Cerebellar nuclear complex (tissue), 1 donor: ENCODE measurements at regions not wholly inside any gene's neighbourhood (a gene's known extent, or its start where the extent isn't known, plus 50 kb on each side); places are given as distances from the start of the nearest gene placed in this dataset.
"Not testable (repeated sequence)": the region's sequence is repeated elsewhere in the genome, so short reads cannot be mapped to it uniquely, and the experiment has no call there.

Experiments
- DNase-seq, 2 experiments: peaks; one replicate each; lab custom pipeline; 2025; lab: John Stamatoyannopoulos, UW

DNA sequence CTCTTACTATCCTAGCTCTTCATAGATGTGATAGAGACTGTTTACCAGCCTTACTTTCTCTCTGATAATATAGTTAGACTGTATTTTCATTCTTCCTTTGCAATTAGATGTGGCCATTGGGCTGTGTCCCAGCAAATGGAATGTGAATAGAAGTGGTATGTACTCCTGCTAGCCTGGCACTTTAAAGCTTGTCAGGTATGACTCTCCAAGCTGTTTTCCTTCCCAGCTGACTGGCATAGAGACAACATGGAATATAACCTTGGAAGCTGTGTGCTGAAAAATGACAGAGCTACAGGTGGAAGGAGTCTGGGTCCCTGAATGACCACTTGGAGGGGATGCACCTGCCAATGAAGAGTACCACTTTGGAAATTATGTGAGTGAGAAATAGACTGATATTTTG lies 116.2 kb downstream of the DIRAS2 start:
- peak; percentile 51 to 84 for DNase-seq

DNA sequence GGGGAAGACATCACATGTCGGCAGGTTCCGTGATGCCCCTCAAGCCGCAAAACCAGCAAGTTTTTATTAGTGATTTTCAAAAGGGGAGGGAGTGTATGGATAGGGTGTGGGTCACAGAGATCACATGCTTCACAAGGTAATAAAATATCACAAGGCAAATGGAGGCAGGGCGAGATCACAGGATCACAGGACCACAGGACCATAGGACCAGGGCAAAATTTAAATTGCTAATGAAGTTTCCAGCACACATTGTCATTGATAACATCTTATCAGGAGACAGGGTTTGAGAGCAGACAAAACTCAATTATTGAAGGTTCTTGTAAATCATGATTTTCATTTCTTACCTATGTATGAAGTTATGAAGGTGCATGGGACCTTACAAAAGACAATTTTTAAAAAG lies 106.5 kb downstream of the DIRAS2 start:
- DNase-seq, result not testable (repeated sequence)

GRCh38 chr9:90538566-90538965 lies 104.1 kb downstream of the DIRAS2 start:
- no peak for DNase-seq

DNA sequence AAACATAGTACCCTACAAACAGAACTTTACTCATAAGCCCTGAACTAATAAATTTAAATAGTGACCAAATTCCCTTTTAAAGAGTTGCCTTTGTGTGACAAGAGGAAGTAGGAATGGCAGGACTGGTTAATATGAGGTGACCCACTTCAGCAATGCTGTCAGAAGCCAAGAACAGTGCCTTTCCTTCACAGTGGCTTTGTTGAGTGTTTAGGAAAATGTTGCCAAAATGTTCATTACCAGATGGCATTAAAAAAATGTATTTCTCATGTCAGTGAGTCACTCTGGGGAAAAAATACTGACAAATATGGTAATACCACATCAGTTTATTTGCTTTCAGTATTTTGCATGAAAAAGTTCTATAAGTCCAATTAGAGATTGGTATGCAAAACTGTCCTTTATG lies 103.3 kb downstream of the DIRAS2 start:
- DNase-seq, result peak; percentile 87 to 88

- no peak for DNase-seq
Observed at GRCh38 chr9:90540734-90541133, 101.9 kb downstream of the DIRAS2 start.

DNA sequence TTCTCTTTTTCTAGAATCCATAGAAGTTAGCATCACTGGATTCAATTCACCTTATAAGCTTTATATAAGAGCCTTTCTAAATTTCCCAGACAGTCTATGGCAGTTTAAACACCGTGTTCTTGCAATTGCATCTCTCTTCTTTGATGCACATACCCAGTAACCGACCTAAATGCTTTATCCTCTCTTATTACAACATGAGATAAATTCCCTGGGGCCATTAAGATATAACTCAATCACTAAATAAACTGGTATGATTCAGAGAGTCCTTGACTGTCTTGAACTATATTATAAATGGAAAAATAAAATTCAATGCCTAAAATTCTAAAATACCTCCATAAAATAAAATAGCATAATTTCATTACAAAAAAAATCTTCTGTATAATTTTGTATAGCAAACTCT lies 98.1 kb downstream of the DIRAS2 start:
- DNase-seq, result no peak

DNA sequence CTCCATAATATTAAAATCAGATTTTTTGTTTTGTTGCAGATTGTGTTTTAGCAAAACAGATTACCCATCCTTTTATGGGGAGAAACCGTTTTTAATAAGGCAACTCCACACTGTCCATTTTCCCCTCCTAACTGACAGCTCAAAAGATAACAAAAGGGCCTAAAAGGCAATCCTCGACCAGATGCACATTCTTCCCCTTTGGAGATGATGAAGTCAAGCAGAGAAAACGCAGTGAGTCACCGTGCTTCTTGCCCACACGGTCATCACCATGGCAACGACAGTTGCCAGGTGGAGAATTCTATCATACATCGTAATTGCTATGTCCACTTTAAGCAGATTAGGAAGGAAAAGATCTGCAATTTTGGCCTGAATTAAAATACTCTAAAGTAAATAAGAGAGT lies 96.4 kb downstream of the DIRAS2 start:
- DNase-seq, result peak; percentile 84 to 95

DNA sequence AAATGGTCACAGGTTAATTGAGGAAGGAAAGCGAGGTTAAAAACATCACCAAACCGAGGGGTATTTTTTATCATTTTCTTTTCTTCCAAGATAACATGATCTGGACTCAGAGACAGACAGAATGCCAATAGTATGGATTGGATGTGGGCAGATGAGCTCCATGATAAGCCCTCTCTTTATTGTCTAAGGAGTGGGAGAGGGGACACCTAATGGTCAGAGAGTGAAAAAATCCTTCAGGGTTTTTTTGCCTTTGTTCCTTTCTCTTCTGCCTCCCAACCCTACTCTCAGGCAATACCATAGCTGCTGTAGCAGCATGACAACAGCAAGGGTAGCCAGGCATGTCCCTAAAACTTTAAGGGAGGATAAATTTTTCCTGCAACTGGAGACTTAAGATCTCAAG lies 94.7 kb downstream of the DIRAS2 start:
- no peak for DNase-seq

GRCh38 chr9:90552317-90552716 lies 90.3 kb downstream of the DIRAS2 start:
- DNase-seq, result no peak

DNA sequence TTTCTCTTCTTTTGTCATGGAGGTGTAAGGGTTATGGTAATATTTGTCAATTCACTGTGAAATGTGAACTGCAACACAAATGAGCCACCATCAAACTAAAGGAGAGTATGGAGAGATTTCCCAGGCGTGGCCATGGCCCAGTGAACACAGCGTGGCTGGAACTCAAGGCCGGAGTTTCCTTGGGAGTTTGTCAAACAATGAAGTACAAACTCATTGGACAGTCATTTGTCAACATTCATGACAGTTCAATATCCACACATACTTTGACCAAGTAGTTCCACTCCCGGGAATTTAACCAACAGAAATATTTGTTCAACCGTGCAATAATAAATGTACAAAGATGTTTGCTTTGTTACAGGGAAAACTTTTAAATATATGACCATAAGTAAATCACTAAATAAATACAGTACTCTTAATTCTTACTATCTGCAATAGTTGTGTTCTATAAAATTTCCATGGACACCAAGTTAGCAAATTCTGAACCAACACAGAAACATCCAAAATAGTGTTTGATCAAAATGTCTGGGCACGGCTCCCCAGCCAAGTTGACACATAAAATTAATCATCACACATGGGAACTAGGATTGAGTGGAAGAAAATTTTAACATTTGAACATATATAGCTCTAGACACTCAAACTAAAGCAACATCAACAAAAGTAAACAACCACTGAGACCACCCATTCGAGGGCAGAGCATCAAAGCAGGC lies 87.1 kb downstream of the DIRAS2 start:
- no peak for DNase-seq

DNA sequence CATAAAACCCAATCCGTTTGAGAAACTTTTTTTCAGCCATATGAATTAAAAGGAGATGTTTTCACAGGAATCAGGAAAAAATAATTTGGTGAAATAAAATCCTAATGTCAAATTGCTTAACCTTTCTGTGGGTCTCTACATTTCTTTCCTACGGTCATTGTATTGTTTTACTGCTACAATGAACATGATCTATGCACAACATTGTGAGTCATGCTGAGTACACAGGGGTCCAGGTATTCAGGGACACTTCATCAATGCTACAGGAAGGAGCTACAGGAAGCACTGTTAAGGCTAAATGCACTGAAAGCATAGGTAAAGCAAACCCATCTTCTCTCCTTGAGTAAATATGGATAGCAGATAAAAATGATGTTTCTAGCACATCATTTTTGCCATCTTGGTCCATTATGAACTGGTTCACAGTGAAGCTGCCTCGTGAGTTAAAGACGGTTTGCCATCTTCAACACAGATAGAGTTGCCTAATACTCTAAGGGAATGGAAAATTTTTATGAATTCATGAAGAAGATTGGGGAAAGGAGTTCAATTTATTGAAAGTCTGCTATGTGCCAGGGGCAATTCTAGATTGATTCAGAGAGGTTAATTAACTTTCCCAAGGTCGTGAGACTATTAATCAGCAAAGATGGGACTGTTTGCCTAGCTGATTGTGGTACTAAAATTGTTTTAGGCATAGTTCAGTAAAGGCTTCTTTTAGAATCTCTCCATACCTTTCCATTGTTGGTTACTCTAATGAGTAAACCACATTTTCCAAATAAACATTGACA lies 85.5 kb downstream of the DIRAS2 start:
- no peak for DNase-seq

DNA sequence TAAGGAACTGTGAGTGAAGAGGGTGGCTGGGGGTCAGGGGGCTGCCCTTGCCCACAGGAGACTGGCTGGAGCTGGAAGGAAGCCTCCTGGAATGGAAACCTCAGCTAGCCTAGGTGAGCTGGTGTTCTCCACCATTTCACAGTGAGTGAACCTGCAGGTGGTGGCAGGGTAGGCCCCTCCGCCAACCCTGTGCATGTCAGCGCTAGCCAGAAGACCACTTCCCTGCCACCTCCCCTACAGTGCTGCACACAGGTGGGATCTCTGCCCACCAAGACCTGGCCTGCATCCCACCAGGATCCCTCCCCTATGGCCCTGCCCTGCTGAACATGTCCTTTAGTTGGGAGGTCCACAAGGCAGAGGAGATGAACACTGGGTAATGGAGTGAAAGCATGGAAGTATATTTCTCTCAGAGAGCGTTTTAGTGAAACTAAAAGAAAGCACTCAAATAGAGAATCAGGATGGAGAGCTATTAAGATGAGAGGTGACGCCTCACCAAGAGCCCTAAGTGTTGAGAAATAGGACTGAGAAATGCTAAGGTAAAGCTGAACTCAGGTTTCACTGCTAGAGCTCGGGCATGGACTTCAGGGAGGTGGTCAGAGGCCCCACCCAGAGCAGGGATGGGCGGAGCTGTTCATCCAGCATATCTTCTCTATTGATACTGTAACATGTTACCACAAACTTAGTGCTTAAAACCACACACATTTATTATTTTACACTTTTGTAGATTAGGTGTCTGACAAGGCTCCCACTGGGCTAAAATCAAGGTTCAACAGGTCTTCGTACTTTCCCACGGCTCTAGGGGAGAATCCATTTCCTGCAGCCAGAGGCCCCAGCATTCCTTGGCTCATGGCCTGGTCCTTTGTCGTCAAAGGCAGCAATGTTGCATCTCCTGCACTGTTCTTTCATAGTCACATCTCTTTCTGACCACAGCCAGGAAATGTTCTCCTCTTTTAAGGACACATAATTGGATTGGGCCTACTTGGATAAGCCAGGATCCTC lies 83.2 kb downstream of the DIRAS2 start:
- DNase-seq, result no peak
